ENCODE measurements at regions not wholly inside any gene's neighbourhood (a gene's known extent, or its start where the extent isn't known, plus 50 kb on each side); places are given as distances from the start of the nearest gene placed in this dataset.

DNA sequence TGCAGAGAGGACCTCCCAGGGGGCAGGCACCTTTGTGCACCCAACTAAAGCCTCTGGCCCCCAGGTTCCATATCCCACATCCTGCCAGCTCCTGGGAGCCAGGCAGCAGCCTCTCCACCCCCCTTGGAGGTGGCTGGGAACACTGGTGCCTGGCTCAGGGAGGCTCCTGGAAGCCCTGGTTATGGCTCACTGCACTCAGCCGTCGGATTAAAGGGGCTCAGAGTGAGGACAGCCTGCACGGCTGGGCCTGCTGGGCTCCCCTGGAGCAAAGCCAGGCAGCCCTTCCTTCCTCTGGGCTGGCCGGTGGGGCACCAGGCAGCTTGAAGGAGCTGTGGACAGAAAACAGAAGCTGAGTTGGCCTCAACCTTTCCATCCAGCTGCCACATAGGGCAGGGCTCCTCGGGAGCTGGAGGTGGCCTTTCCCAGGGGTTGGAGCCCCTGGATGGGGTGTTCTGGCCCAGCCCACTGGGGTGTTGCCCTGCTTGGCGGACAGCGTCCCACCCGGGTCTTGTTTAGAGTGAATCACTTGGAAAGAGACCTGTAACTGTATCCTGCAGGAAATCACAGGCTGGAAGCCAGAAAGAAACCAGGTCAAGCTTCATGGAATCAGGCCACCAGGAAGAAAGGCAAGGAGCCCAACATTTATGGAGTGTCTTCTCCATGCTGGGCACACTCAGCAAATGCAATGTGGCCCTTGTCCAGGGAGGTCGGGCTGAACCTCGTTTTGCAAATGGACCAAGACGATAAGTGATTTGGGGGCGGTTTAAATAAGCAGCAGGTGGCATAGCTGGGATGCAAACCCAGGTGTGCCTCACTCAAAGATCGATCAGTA, 253.3 kb downstream of the SOX9 start:
- TF ChIP-seq POLR2A (IDR thresholded peaks at IDR 0.05; ENCODE audit: low read length) = no peak
- TF ChIP-seq GATA1 (IDR thresholded peaks at IDR 0.05; ENCODE audit: low read depth, low read length) = no peak
